Vagina (tissue), 2 donors: ENCODE measurements at regions not wholly inside any gene's neighbourhood (a gene's known extent, or its start where the extent isn't known, plus 50 kb on each side); places are given as distances from the start of the nearest gene placed in this dataset.
A peak's percentile ranks its signal among the peaks of the same experiment; 100 is the strongest.

Experiments used
- DNase-seq, 2 donors: peaks; one replicate each; pipeline ENCODE4 v3.0.0-alpha.2; 2017; ENCODE audit errors: extremely low spot score in 2 of 2
- H3K27ac ChIP-seq: fragments of 200-600 bp; sonication (generic); one replicate; pipeline ENCODE4 v1.5.1; 2019
- H3K27me3 ChIP-seq: fragments of 200-600 bp; sonication (generic); one replicate; pipeline ENCODE4 v1.5.1; 2019
- H3K36me3 ChIP-seq, 2 donors: fragments of 200-600 bp; sonication (generic); one replicate each; pipeline ENCODE4 v1.5.1; 2017 to 2019
- H3K4me1 ChIP-seq: fragments of 200-600 bp; sonication (generic); one replicate; pipeline ENCODE4 v1.5.1; 2019
- H3K4me3 ChIP-seq, 2 donors: fragments of 200-600 bp; sonication (generic); 1 replicate in 1 of 2; 2 replicates in 1 of 2; pipeline ENCODE4 v1.5.1; 2016 to 2019
- H3K9me3 ChIP-seq: fragments of 200-600 bp; sonication (generic); one replicate; pipeline ENCODE4 v1.5.1; 2019
- CTCF ChIP-seq, 3 experiments: fragments of 450-650 bp in 2 of 3; fragments of 200-600 bp in 1 of 3; sonication (generic) in 1 of 3; IDR thresholded peaks; one replicate each; pipeline ENCODE4 v1.5.1; 2017 to 2019; ENCODE audit warnings: antibody characterized with exemption in 3 of 3, mild to moderate bottlenecking in 2 of 3, moderate library complexity in 2 of 3
- POLR2A ChIP-seq, 2 donors: fragments of 450-650 bp; IDR thresholded peaks; one replicate each; pipeline ENCODE4 v1.6.1; 2017; ENCODE audit warnings: antibody characterized with exemption in 2 of 2, mild to moderate bottlenecking in 2 of 2, moderate library complexity in 2 of 2
- POLR2AphosphoS5 ChIP-seq, 2 donors: sonication (generic); formaldehyde crosslinking; IDR thresholded peaks; one replicate each; pipeline ENCODE4 v1.9.0; 2017; ENCODE audit warnings: antibody characterized with exemption in 2 of 2, mild to moderate bottlenecking in 2 of 2, low read depth in 1 of 2; ENCODE audit not compliant: insufficient read depth in 1 of 2
- intact Hi-C: fragments of 100-400 bp; cut with DNase I; formaldehyde crosslinking; loops from one replicate; pipeline ENCODE4 v1.15.1; 2023

- no peak for DNase-seq
- no peak overlapping the region for H3K27ac ChIP-seq
- H3K27me3 ChIP-seq, result no peaks in the 10 kb centered on the region
- no peaks in the 10 kb centered on the region for H3K36me3 ChIP-seq
- peaks cover 10% of the 10 kb centered on the region for H3K4me1 ChIP-seq
- H3K9me3 ChIP-seq, result no peaks in the 10 kb centered on the region
- intact Hi-C loops, result no loop called here
- H3K4me3 ChIP-seq, result no peak overlapping the region
- TF ChIP-seq POLR2AphosphoS5 (IDR thresholded peaks at IDR 0.05; ENCODE audit: insufficient read depth in 1 of 2, low read depth in 1 of 2) (no peak), CTCF (IDR thresholded peaks at IDR 0.05) (no peak), POLR2A (IDR thresholded peaks at IDR 0.05) (no peak)
Measured at GRCh38 chr7:101707587-101707986, 78.5 kb upstream of the MYL10 start.

- TF ChIP-seq POLR2A (IDR thresholded peaks at IDR 0.05) (no peak), CTCF (IDR thresholded peaks at IDR 0.05) (no peak), POLR2AphosphoS5 (IDR thresholded peaks at IDR 0.05; ENCODE audit: insufficient read depth in 1 of 2, low read depth in 1 of 2) (no peak)
Measured at GRCh38 chr7:101708223-101708622, 79.1 kb upstream of the MYL10 start.

GRCh38 chr7:101712652-101713051 is 83.6 kb upstream of the MYL10 start:
- Histone ChIP-seq H3K36me3 (no peaks in the 10 kb centered on the region), H3K9me3 (no peaks in the 10 kb centered on the region), H3K4me1 (no peaks in the 10 kb centered on the region), H3K27me3 (no peaks in the 10 kb centered on the region), H3K27ac (no peak overlapping the region), H3K4me3 (no peak overlapping the region)
- no peak for DNase-seq
- TF ChIP-seq POLR2A (IDR thresholded peaks at IDR 0.05) (no peak), POLR2AphosphoS5 (IDR thresholded peaks at IDR 0.05; ENCODE audit: insufficient read depth in 1 of 2, low read depth in 1 of 2) (no peak), CTCF (IDR thresholded peaks at IDR 0.05) (no peak)
- intact Hi-C loops, result no loop called here

More at GRCh38 chr7:101708223-101708622, 79.1 kb upstream of the MYL10 start:
- Histone ChIP-seq H3K4me3 (no peak overlapping the region), H3K27me3 (no peaks in the 10 kb centered on the region), H3K36me3 (no peaks in the 10 kb centered on the region), H3K27ac (no peak overlapping the region), H3K4me1 (peaks cover 10% of the 10 kb centered on the region), H3K9me3 (no peaks in the 10 kb centered on the region)
- no peak for DNase-seq
- intact Hi-C loops, result no loop called here

- Histone ChIP-seq H3K27me3 (no peaks in the 10 kb centered on the region), H3K27ac (no peak overlapping the region), H3K9me3 (no peaks in the 10 kb centered on the region), H3K4me1 (peaks cover 9% of the 10 kb centered on the region), H3K36me3 (no peaks in the 10 kb centered on the region), H3K4me3 (no peak overlapping the region)
- TF ChIP-seq POLR2AphosphoS5 (IDR thresholded peaks at IDR 0.05; ENCODE audit: insufficient read depth in 1 of 2, low read depth in 1 of 2) (no peak), POLR2A (IDR thresholded peaks at IDR 0.05) (no peak), CTCF (IDR thresholded peaks at IDR 0.05) (no peak)
- intact Hi-C loops, result no loop called here
- no peak for DNase-seq
Measured at GRCh38 chr7:101714097-101714496, 85.0 kb upstream of the MYL10 start.

- no peak overlapping the region for H3K4me3 ChIP-seq
- H3K27me3 ChIP-seq, result no peaks in the 10 kb centered on the region
- TF ChIP-seq POLR2AphosphoS5 (IDR thresholded peaks at IDR 0.05; ENCODE audit: insufficient read depth in 1 of 2, low read depth in 1 of 2), result peak; percentile 78 to 87
- TF ChIP-seq POLR2A (IDR thresholded peaks at IDR 0.05), result no peak
- no peak for TF ChIP-seq CTCF (IDR thresholded peaks at IDR 0.05)
- H3K36me3 ChIP-seq, result no peaks in the 10 kb centered on the region
- peak in 1 of 2 donors; percentile 93 for DNase-seq
- H3K9me3 ChIP-seq, result no peaks in the 10 kb centered on the region
- H3K4me1 ChIP-seq, result peaks cover 9% of the 10 kb centered on the region
- intact Hi-C loops, result no loop called here
- H3K27ac ChIP-seq, result peak overlapping the region; percentile 70
Measured at GRCh38 chr7:101717628-101718357, 88.7 kb upstream of the MYL10 start.
